HG03432 (cell line): ENCODE measurements at regions not wholly inside any gene's neighbourhood (a gene's known extent, or its start where the extent isn't known, plus 50 kb on each side); places are given as distances from the start of the nearest gene placed in this dataset.
A peak's percentile ranks its signal among the peaks of the same experiment; 100 is the strongest.

Source experiments
- ATAC-seq: cut with Tn5 transposase; IDR thresholded peaks from one replicate; pipeline ENCODE4 v1.9.1; 2021; ENCODE audit warnings: mild to moderate bottlenecking, moderate library complexity; ENCODE audit not compliant: unreplicated experiment

DNA sequence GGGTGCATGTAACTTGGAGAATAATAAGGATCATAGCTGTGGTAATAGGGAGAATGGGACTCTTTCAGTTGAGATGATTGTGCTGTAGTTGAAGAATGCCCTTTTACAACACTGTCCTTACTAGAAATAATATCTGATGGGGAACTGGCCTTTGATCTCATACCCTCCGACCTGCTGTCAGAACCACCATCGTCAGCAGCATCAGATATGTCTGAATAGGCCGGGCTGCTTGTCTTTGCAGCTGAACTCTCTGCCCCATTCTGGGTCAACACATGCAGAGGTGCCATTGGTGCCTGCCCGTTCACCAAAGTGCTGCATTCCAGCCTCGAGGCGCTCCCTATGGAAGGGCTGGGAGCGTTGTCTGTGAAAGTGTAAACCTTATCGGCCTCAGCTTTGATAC is 99.1 kb downstream of the ZNF608 start:
- ATAC-seq, result no peak

DNA sequence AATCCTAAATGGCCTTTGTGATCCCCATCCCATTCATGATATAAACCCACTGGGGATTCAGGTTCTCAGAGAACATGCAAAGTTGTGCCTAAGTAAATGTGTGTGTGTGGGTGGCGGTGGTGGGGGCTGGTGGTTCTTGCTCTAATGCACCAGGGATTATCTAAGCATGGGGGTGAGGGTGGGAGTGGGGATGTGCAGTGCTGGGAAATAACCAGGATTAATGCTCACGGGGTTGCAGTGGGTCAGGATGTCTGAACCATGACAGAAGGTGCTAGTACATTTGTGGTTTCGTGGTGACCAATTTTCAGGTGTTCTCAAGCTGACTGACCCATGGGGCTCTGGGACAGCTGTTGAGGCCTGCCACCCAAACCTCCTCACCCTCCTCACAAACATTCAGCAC is 101.0 kb downstream of the ZNF608 start:
- ATAC-seq, result peak; percentile 13

DNA sequence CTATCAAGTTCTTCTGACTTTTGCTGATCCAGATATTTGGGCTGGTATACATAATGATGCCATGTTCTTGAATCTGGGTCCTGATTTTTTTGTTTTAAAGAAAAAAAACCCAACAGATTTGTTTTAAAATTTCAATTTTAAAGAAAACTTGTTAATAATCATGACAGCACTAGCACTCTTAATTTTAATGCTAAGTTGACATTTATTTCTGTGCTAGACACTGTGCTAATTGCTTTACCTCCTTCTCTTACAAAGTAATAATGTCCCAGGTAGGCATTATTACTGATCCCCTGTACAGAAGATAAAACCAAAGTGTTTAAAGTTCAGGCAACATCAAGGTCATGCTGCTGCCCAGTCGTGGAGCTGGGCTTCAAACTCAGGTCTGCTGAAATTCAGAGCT is 101.9 kb downstream of the ZNF608 start:
- ATAC-seq, result no peak

DNA sequence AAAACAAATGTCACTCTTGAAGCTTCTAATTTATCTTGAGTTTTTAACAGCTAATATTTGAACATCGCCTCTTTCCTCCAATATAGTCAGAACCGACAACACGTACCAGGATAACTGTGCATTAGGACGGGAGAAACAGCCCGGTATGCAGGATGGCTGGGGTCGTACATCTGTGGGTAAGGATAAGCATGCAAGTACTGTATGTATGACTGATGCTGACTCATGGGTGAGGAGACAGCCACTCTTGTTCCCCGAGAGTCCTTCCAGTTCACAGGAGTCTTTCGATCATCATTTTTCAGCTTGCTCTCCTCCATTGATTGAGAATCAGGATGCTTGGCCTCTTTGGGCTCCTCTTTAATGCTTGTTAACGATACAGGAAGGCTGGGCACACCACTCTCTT is 102.3 kb downstream of the ZNF608 start:
- no peak for ATAC-seq

DNA sequence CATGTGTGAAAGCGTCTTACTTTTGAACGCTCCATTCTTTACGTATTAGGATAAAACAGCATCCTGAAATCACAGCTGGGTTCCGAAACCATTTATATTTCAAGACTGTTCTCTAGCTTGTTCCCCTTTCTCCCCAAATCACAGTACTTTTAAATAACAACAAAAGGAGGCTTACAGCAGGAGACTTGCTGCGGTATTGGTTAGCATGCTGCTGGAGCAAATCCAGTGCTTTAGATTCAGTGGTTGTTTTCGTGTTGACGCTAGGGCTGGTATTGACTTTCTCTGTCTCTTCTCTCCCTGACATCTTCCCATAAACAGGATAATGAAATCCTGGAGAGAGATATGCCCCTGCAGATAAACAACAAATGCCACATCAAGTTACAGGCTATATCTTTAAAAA is 103.1 kb downstream of the ZNF608 start:
- no peak for ATAC-seq

DNA sequence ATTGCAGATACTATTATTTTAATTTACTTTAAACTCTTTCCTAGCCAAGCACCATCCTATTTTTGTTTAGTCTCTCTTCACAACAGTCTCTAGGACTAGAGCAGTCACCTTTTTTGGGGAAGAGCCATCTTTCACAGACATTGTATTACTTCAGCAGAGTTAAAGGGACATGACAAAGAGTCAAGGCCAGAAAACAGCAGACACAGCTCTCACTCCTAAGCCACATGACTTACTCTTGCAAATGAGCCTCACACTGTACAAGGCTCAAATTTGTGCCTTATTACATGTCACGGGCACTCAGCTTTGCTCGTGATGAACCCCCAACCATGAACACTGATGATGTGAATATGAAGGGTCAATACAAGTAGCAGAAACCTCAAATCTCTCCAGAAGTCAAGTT is 104.3 kb downstream of the ZNF608 start:
- peak; percentile 49 for ATAC-seq

DNA sequence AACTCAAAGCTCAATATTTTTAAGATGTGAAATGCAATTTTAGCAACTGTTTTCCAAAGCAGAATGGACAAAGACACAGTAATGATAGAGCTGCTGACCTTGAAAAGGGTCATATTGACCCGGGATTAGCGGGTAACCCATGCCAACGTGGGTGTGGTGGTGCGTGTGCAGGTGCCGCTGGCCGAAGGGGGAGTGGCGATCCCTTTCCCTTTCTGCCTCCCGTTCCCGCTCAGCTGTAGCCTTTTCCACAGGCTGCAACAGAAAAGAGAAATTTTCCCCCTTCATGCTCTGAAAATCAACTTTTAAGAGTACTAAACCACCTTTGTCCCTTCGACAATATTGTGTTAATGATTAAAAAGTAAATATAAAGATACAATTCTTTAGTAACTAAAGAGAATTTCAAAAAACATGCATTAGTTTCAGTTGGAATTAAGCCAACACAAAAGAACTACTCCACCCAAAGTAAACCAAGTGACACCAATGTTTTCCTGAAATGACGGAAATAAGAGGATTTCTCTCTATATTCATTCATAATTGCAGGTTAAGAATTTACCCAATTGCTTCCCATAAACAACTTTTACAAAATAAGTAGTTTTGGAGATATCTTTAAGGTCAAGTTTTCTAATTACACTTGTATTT is 105.2 kb downstream of the ZNF608 start:
- no peak for ATAC-seq

DNA sequence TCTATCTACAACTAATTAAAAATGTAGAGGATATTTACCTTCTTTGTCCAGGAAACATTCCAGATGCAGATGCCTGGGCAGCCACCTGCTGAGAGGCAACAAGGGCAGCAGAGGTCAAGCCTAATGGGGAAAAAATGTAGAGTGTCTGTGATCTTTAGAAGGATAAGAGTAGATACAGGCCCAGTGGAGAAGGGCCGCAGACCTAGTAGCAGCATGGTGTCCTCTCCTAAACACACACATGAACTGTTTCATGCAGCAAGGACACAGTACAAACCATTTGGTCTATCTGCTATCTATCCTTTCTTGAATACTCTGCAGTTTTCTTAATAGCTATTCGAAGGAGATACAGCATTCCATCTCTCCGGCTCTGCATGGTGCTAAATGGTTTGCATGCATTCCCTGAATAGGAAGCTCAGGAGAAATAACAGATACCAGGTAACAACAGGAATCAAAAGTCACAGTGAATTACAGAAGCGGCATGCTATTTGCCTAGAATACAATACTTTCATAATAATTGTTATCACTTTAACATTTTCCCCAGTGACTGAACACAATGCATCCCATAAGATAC is 107.3 kb downstream of the ZNF608 start:
- no peak for ATAC-seq

DNA sequence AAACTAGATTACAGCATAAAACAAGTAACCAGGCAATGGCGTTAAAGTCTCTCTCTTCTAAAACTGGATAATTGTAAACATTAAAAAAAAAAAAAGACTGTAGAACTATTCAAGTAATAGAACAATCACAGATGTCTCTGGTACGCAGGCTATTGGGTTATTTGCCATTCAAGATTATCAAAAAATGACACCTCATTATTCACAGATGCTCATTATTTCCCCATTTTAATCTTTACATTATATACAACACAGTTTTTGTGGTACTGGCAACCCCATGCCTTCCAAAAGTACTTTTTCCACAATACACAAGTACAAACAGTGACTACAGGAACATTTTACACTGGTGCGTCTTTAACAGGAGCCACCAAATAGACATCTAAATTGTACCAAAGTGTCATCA is 109.4 kb downstream of the ZNF608 start:
- no peak for ATAC-seq

DNA sequence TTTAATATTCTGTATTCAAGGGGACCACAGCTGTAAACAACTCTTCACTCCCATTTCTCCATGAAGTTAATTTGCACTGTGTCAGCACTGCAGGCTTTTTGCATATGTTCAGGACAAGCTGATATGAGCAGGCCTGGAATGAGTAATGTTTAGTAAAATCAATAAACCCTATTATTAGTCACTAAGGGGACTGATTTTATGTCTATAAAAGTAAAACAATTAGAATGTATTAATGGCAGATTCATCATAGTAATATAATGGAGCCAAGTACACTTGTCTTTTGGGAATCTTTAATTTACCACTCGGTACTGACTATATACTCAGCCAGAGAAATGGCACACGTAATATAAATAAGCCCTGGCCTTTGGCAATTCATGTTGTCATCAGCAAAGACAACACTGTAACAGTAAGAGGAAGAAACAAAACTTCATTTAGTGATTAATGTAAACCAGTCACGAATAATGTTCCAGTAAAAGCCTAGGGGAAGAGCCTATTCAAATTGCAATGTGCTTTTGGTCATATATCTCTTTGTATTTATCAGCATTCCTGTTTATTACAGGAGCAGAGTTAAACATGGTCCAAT is 111.6 kb downstream of the ZNF608 start:
- ATAC-seq, result peak; percentile 35

DNA sequence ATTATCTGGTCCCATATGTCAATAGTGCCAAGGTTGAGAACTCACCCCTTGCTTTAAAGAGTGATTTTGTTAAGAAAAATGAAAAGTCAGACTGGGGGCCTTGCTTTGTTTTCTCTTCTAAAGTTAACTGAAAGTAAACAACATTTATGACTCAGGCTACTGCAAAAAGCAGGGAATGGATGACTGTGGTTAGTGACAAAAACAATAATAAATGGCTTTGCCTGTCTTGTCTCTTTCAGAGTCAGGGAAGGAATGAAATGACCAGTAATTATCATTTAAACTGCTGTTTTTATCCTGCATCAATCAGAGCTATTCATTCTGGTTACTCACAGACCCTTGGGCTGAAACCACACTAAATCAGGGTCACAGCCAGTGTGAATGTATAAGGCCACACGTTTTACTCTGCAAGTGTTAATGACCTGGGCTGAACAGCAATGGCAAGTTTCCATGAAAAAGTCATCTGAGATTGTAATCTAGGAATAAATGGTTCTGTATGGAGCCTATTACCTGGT is 112.2 kb downstream of the ZNF608 start:
- ATAC-seq, result peak; percentile 21

DNA sequence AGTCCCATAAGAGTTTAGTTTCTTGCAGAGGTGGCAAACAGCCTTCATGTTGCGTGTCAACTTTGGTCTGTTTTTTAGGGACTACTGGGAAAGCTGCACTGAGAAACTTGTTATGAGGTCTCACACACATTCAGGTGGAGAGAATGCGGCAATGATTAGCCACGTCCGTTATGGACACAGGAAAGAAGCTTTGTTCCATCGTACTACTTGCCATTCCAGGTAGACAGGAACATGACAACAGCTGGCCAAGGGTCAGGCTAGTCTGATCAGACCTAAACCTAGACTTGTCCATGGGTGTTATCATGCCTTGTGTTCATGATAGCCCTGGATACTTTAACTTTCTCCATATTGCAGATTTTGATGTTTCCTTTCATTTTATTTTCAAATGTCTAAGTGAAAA is 113.2 kb downstream of the ZNF608 start:
- ATAC-seq, result no peak

DNA sequence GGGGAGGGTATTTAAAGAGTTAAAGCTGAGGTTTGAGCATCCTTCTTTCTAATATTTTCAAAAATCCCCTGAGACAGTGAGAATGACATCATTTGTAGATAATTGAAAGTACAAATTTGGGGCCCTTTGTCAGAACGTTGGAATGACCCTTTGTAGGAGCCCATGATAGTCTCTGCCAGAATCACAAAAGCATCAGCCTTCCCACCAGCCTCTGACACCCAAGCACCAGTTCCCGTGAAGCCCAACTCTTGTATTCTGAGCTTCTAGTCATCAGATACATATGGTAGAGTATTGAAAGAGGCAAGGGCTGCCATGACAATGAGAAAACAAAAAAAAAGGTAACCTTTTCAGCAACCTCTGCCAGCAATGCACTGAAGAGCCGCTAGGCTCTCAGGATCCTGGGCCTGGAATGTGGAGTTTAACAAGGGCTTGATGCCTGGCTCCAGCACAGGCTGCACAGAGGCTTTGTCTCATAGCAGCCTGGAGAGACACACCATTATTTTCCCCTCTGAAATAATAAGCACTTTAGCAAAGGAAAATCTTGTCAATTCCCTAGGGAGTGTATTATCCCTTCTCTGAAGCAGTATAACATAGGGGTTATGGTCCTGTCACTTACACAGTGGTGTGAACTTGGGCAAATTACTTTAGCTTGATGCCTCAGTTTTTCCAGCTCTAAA is 114.4 kb downstream of the ZNF608 start:
- no peak for ATAC-seq

DNA sequence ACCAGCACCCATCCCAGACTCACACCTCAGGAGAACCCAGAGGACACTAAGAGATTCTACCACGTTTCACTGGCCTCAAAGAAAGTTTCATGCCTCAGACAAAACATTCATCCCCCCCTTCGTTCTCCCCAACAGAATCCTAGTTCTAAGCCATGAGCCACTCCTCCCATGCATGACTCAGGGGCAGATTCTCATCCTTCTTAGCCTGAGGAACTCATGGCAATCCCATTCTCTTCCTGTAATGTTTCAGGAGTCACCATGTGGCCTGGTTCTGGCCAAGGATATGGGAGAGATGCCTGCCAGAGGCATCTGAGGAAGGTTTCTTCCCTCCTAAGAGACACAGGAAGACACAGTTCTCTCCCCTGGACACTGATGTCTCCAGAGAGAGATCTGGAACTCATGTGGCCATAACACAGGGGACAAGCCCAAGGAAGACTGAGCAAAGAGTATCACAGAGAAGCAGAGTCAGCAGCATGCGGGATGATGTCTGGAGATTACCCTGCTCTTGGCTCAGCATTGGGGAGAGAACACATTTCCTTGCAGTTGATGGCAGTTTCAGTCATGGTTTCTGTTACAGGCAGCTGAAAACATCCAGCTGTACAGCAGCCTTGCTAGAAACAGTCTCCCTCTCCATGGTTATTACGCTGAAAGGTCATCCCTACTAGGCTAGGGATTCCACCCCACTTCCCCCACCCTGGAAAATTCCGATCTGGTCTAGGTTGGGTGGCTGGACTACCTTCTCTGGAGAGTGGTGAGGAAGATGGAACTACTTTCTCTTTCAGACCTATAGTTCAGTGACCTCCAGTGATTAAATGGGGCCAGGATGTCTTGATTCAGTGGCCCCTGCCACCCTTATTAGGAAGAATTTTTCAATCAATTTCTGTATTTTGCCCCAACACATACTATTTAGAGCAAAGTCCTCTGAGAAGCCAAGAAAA is 115.4 kb downstream of the ZNF608 start:
- peak; percentile 75 for ATAC-seq

DNA sequence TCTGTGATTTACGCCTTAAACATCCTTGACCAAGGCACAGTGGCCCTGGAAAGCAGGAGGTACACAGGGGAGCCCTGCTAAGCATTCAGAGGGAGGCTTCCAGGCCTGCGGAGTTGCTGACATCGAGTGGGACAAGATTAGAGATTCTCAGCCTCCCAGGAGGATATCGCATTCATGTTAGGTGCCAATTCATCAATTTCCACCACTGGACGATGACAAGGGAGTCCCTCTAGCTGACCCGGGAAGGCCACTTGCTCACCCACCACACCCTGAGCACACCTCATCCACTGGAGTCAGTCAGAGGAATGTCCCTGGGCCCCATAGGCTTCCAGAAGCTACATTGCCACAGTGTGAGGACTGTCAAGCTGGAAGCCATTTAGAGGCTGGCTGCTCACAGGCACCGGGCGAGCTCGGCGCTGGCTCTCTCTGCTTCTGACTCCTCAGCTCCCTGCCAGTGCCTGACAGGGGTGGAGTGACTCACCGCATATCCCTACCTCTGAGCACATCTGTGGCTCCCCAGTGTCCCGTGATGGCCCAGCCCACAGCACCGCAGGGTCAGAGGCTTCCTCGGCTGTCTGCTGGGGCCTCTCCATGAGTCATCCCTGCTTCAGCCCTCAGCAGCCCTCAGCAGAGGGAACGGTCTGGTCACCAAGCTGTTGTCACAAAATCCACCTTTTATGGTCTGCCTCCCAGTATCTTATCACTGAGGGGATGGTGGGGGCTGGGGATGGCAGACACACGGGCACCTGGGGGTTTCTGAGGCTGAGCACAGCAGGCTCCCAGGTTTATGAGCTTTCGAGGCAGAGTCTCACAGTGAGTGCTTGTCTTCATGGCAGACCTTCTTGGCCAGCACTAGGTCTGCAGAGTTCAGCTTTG is 117.5 kb downstream of the ZNF608 start:
- no peak for ATAC-seq

DNA sequence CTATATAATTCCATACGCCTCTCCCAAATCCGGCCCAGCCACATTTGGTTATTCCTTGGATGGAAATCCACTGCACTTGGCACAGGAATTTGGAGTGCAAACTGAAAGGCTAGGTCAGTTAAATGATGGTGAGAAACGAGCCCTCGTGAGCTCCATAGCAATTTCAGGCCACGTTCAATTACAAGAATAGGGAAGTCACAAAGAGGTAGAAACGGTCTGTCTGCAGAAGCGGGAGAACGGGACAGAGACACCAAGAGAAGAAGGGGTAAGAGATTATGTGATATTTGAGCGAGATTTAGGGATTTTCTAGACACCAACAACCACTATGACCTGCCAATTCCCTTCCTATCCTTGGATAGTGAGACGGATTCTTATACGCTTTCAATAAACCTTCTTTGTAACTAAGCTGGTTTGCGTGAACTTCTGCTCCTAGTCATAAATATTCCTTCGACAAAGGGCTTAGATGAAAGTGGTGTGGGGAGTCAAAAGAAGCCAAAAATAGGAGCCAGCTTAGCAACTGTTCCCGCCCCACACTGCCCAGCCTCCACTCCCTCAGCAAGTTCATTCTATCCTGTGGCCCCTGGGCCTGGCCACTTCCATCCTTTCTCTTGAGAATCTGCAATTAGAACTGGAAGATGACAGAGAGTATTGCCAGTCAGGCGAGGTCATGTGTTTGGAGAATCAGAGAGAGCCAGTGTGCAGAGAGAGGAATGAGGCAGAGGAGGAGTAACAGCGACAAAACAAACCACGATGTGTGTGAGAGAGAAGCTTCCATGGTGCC is 118.4 kb downstream of the ZNF608 start:
- no peak for ATAC-seq

DNA sequence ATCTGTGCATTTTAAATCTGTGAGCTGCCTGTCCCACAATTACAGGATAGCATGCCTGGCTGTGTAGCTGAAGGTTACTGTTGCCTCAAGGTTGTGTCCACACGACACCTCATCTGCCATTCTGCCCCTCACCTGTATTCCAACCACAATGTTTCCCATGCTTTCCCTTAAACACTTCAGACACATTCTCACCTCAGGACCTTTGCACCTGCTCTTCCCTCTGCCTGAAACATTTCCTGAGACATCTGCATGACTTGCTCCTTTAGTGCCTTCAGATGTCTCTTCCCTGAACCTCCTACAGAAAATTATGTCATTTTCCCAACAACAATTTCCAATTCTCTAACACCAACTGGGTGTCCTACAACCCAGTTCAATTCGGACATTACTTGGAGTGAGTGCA is 120.4 kb downstream of the ZNF608 start:
- no peak for ATAC-seq

DNA sequence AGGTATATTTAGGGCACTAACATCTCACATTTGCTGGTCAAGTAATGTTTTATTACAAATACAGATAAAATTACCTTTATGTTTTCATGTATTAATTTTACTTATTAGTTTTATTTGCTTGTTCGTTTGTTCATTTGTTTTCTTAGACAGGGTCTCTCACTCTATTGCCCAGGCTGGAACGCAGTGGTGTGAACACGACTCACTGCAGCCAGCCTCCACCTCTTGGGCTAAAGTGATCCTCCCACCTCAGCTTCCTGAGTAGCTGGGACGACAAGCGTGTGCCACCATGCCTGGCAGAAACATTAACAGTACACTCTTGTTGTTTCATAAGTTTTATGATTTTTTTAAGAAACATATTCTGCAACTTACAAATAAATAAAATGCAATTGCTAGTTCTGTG is 123.2 kb downstream of the ZNF608 start:
- no peak for ATAC-seq

DNA sequence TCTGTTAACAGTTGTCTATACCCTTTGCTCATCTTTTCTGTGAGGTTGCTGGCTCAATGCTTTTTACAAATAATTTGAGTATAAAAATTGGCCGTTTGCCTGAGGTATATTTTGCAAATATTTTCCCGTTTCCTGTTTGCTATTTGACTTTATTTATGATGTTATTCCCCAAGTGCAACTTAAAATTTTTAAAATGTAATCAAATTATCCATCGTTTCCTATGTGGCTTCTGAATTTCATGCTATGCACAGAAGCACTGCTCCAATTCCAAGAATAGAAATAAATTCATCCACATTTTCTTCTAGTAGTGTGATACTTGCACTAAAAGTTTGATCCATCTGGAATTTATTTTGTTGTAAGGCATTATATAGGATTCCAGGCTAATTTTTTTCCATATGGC is 123.6 kb downstream of the ZNF608 start:
- no peak for ATAC-seq
